SIG-M5 (cell line): ENCODE measurements at regions not wholly inside any gene's neighbourhood (a gene's known extent, or its start where the extent isn't known, plus 50 kb on each side); places are given as distances from the start of the nearest gene placed in this dataset.
"Not testable (repeated sequence)": the region's sequence is repeated elsewhere in the genome, so short reads cannot be mapped to it uniquely, and the experiment has no call there.

Source experiments
- DNase-seq: peaks from one replicate; lab custom pipeline; 2025; lab: John Stamatoyannopoulos, UW

DNA sequence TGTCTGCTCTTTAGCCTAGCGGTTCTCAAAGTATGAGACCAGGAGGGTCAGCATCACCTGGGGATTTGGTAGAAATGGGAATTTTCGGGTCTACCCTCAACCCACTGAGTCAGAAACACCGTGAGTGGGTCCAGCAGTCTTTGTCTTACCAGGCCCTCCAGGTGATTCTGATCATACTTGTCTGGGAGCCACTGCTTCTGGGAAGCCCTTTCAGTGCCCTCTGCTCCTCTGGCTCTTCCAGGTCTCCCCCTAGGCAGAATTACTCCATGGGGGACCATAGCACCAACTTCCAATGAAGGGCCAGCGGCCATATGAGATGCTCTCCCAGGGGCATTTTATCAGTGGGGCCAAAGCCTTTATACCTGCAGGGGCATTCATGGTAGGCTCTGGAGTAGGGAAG lies 81.0 kb upstream of the ETV3 start:
- DNase-seq: no peak

DNA sequence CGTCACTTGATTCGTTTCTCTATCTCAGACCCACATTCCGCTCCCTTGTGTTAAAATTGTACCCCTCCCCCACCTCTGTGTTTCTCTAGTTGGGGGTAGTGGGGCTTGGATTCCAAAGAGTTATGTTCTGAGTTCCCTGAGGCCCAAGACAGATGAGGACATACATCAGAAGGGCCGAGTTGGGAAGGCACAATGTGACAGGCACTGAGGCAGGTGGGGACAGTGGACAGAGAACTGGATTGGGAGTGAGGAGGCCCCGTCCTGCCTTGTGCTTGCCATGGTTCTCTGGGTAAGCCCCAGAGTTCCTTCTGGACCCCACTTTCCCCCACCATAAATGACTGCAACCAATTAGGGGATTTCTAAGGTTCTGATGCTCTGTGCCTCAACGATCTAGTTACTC lies 80.5 kb upstream of the ETV3 start:
- no peak for DNase-seq

DNA sequence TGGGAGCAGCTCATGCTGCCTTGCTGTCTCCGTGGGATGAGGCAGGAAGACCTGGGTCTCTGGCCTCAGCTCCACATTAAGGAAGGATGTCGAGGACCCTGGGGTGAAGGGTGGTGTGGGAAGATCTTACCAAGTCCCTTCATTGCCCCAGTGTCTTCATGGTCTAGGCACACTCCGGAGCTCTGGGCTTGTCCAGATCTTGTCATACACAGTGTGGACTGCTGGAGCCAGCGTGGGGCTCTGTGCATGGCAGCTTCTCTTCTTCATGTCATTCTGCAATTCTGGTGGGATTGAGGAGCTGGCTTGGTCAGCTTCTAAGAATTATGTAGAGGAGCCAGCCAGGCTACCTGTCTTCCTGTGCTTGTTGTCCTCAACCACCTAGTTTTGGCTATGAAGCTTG lies 79.3 kb upstream of the ETV3 start:
- DNase-seq: no peak

DNA sequence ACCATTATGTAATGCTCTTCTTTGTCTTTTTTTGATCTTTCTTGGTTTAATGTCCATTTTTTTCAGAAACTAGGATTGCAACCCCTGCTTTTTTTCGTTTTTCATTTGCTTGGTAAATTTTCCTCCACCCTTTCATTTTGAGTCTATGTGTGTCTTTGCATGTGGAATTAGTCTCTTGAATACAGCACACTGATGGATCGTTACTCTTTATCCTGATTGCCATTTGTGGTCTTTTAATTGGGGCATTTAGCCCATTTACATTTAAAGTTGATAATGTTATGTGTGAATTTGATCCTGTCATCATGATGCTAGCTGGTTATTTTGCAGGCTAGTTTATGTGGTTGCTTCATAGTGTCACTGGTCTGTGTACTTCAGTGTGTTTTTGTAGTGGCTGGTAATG lies 75.6 kb upstream of the ETV3 start:
- no peak for DNase-seq

DNA sequence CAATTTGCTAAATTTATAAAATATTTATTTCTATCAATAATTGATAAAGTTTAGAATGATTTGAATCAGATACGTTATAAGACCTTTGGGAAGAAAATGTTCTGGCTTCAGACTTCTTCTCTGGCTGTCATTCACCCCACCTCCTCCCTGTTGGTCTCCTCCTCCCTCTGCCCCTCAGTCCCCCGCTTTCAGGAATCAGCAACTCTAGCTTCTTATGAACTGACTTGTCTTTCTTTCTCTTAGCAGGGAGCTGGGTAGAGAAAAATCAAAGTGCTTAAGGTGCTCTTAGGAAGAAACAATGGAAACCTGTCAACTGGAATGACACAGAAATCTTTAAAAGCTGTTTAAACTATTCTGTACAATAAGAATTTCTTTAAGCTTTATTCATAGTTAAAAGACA lies 71.3 kb upstream of the ETV3 start:
- no peak for DNase-seq

DNA sequence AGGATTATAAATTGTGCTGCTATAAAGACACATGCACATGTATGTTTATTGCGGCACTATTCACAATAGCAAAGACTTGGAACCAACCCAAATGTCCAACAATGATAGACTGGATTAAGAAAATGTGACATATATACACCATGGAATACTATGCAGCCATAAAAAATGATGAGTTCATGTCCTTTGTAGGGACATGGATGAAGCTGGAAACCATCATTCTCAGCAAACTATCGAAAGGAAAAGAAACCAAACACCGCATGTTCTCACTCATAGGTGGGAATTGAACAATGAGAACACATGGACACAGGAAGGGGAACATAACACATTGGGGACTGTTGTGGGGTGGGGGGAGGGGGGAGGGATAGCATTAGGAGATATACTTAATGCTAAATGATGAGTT lies 67.8 kb upstream of the ETV3 start:
- DNase-seq: not testable (repeated sequence)

DNA sequence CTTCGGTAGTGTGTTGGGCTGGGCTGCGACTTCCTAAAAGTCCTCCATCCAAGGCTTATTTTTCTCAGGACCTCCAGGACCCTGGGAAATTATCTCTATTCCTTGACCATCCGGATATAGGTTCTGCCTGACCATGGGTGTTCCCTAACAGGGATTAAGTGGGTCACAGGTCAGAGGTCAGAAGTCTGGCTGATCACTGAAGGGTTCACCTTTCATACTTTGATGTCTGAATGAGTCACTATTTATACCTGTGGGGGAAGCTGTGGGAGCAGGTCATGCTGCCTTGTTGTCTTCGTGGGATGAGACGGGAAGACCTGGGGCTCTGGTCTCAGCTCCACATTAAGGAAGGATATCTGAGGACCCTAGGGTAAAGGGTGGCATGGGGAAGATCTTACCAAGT lies 65.0 kb upstream of the ETV3 start:
- no peak for DNase-seq

DNA sequence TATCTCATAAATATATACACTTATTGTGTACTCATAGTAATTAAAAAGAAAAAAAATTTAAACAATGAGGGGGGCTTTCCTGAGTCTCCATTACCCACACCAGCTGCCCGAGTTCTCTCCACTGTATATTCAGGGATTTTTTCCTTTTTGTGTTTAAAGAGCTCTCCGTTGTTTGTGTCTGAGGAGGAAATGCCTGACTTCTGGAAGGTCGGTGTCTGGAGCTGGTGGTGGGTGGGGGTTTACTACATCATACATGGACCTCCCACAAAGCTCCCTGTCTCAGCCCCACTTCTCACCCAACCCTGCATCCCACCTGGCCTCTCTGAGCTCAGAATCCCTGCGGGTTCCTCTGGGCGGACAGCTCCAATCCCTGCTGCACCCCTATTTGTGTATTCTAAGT lies 64.1 kb upstream of the ETV3 start:
- no peak for DNase-seq

DNA sequence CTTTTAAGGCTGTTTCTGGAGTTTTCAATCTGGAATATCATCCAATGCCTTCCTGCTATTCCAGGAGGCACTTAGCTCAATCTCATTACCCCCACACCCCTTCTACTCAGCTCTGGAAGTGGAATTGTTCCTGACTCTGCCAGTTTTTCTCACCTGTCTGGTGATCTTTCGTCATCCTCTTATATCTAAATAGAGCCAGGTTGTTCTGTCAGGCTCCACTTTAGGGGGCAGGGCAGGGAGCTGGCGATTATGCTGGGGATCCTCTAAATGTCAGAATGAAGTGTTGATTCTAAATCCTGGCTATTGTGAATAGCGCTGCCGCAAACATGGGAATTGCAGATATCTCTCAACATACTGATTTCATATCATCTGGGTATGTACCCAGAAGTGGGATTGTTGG lies 63.6 kb upstream of the ETV3 start:
- no peak for DNase-seq

DNA sequence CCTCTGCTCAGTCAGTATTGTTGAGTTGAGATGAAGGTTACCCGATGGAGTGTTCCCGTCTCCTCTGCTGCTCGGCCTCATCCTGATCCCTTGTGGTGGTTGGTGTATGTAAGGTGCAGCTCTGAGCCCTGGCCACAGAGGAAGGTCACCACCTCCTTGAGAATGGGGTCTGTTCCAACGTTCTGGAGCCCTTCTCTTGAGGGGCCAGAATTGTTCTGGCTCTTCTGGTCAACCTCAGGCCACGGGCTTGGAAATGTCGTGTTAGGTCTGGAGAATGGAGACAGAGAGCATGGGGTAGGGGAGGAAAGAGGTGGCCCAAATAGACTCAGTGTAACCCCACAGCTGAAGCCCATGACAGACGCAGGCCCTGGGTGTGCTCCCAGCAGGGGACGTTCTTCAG lies 62.3 kb upstream of the ETV3 start:
- DNase-seq: no peak

DNA sequence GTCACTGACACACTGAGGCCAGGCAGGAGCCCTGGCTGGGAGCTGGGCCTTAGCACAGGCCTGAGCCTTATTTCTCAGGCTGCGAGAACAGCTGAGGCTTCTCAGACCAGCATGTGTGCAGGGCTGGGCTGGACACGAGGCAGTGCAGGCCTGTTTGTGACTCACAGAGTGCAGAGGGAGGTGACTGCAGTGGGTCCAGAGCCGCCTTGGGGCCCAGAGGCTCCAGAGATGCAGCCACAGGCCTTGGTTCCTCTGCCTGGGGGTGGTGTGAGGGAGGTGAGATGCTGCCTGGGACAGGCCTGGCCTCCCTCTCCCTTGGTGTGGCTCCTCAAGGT lies 61.2 kb upstream of the ETV3 start:
- no peak for DNase-seq

DNA sequence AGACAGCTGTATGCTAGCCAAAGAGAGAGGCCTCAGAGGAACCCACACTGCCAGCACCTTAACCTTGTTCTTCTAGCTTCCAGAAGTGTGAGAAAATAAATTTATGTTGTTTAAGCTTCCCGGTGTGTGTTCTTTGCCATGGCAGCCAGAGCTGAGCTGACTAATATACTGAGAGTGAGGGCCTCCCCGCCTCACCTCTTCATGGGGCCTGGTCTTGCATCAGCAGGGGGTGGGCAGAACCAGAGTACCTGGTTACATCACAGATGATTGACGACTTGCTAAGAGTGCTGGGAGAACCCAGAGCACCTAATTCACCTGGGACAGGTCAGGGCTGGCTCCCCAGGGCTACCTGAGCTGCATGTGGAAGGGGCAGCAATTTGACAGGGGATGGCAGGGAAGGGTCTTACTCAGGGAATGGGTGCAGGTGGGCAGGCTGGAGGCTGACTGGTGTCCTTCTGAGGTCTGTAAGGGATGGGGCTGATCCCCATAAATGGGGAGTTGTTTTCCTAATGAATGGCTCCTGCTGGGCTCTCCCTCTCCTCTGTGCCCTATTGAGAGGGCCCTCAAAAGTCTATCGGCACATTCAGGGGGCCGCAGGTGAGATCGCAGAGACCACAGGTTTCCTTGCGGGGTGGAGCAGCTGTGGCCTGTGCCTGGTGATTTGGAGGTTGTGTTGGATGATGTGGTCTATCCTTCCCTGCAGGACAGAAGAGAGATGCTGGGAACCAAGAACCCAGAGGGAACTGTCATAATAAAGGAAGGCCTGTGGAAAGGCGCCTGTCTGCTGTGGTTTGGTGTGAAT lies 60.6 kb upstream of the ETV3 start:
- DNase-seq: no peak

DNA sequence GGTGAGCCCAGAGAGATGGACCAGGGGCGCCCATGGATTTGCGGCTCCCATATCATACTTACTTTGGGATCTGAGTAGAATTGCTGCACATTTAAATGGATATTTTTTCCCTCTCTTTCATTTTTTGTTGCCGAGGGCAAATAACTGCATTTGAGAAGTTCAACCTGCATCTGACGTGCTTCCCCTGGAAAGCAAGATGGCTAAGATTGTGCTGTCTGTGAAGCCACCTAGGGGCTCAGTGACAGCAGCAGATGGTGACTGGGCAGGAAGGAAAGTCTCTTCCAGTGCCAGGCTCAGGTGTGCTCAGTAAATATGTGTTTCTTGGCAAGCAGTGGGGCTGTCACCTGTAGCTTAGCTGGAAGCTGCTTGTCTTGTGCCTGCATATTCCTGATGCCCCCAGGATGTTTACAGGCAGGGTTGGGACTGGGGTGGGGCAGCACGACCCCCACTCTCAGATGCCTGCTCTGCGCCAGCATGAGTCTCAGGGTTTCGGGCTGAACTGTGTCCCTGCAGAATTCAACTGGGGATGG lies 59.8 kb upstream of the ETV3 start:
- DNase-seq: no peak

DNA sequence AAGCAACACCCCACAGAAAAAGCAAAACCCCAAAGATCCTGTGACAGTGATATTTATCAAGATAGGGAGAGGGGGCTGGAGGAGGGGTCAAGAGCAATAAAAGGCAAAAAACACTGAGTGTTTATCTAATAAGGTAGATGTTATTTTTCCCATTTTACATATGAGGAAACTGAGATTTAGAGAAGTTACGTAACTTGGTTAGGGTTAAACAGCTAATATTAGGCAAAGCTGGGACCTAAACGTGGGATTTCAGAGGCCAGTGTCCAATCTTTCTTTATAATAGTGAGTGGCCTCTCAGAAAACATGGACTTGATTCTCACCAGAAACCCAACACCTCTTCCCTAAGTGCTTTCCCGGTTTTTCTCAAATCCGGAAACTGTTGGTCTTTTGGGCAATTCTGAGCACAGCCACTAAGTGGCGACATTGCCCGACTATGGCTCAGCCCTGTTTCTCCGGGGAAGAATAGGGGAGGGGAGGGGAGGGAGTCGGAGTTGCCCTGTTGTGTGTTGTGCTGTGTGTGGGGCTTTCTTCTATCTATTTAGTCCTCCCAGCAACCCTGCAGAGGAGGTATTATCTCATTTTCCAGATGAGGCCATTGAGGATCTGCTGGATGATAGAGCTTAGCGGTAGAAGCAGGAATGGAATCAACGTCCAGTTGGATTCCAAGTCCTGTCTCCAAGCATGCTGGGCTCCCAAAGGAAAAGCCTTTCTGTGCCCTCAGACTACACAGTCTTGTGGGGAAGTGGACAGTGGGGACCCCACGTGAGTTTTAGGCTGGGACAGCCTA lies 58.7 kb upstream of the ETV3 start:
- not testable (repeated sequence) for DNase-seq

DNA sequence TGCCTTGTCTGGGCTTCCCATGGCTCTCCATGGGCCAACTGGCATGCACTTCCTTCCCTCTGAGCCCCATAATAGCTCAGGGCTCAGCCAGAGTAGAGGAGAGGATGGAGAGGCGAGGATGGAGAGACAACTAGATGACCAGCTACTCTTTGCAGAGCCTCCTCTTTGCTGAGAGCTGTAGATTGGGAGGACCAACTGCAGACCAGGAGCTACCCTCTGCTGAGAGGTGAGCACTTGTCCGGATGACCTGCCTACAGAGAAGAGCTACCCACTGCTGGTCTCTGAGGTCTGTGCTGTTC lies 58.0 kb upstream of the ETV3 start:
- no peak for DNase-seq

DNA sequence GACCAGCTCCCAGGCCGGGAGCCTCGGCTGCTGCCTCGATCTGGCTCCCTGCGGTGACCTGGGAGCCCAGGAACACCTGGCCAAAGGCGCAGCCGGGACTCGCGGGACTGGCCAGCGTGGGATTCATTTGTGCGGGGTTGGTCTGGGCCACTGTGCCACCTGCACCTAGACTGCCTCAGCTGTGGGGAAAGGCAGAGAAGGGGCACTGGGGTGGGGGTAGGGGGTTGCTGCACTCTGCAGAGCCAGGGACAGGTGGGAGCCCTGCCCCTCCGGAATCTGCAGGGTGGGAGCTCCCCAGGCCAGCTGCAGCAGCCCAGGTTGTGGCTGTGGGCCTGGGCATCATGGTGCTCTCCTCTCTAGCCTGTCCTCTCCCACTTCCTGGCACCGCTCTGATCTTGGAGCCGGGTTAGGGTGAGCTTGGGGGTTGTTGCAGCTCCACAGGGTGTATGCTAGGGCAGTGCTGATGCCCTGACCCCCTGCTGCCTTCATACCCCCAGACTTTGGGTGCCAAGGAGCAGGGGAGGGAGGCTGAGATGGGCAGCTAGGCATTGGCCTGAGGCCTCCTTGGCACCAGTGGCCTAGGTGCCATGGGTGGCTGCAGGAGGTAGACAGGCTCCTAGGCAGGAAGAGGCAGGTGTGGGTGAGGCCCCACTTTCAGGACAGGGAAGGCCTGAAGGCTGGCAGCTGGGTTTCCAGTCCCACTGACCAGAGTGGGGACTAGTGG lies 57.5 kb upstream of the ETV3 start:
- no peak for DNase-seq

DNA sequence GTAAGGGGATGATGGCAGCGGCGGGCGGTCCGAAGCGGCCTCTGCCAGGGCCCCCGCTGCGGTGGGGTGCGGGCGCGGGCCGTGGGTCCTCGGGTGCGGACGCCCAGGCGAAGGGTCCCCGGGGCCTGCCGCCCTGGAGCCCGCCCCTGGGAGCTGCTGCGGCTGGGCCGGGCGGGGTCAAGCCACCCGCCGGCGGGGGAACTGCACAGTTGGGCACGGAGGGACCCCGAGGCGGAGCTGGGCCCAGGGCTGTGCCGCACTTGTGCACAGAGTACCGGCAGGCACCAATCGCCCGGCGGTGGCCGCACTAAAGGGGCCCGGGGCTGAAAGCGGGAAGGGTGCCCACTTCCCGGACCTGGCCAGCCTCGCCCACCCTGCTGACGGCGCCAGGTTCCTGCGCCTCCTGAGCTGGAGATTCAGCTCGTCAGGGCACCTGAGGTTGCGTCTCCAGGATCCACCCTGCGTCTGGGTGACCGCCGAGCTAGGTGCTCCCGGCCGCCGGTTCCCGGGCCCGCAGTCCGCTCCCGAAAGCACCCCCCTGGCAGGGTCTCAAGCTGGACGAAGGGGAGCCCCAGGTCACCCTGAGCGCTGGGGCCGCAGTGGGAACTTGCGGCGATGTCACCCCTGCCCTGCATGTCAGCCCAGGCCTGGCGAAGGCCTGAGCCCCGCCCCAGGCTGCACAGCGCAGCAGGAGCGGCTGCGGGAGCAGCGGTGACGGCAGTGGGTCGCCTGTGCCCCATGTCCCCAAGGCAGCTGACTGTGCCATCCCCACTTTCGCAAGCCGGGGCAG lies 56.7 kb upstream of the ETV3 start:
- no peak for DNase-seq

DNA sequence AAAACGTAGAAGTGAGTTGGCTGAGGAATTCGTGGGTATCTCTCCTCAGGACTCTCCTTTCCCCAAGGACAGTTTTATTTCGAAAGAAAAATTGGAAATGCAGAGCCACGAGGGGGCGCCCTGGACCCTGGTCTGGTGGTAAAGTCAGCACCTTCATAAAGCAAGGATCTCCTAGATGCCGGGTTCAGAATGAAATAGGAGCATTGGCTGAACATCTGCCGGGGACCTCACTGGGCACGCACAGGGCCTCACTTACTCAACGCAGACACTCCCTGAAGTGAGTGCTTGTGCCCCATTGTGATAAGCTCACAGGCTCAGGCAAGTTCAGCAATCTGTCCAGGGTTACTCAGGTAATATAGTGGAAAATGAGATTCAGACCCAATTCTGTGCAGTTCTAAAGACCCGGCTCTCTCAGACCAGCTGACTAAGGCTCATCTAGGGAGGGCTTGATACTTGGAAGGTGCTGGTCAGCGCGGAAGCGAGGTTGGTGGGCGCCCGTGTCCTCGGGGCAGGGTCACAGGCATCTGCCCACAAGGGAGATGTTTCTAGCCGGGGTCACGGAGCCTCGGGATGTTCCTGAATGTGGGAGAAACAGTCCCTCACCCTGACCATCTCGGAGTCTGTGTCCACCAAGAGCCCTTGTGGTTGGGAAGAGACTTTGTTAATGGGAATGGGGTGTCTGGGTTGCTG lies 55.7 kb upstream of the ETV3 start:
- no peak for DNase-seq

DNA sequence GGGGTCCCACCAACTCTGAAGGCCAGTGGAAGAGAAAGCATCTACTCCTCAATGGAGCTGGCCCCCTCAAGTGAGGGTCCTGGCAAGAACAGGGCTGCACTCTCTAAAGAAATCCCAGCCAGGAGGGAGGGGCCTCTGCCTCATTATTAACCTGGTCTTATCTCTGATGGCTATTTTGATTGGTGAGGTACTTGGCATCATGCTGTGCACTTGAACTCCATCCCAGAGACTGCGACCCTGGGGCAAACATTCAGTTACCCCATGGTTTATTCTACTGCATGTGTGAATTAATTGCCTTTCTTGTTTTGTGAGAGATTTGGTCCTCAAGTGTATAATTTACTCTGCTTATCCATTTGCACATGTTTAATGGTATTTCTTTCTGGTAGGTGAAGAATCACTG lies 55.0 kb upstream of the ETV3 start:
- no peak for DNase-seq

DNA sequence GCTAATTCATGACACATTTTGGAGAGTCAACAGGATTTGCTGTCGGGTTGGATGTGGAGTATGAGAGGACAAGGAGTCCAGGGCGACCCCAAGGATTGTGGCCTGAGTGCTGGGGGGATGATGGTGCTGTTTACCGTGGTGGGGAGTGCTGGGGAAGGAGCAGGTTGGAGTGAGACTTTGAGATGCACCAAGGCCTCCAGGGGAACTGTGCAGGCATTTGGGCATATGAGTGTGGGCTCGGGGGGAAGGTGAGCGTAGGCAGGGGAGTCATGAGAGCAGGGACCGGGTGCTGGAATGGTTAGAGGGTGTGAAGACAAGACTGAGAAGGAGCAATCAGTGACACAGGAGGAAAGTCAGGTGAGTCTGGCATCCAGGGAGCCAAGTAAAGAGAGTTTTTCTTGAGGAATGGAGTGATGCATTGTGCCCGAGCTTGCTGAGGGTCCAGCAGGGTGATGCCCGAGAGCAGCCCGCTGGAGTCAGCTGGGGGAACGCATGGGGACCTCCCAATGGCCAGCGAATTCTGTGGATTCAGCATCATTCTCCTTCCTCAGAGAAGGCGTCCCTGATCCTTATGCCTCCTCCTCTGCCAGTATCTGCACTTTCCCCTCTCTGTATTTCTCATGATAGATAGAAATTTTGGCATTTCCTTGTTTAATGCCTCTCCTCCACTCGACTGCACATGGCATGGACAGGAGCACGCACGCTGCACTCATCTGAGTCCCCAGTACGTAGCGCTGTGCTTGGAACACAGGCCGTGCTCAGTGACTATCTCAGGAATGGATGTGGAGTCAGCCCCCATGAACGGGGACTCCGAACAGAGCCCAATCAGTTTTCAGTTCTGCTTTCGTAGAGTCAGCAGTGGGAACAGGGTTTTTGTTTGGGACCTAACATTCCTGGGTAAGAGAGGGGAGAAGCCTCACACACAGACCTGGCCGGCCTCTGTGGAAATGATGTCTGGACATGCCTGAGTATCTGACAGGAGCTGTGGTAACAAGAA lies 52.1 kb upstream of the ETV3 start:
- DNase-seq: no peak
